Coronary artery (tissue), 2 donors: ENCODE measurements at regions not wholly inside any gene's neighbourhood (a gene's known extent, or its start where the extent isn't known, plus 50 kb on each side); places are given as distances from the start of the nearest gene placed in this dataset.

Experiments
- DNase-seq: peaks from one replicate; pipeline ENCODE4 v3.0.0-alpha.2; 2017; ENCODE audit warnings: low spot score
- H3K27ac ChIP-seq, 2 donors: fragments of 200-600 bp; sonication (generic); one replicate each; pipeline ENCODE4 v1.5.1; 2016 to 2019
- H3K4me3 ChIP-seq: fragments of 200-600 bp; sonication (generic); 2 replicates; pipeline ENCODE4 v1.5.1; 2016; ENCODE audit warnings: mild to moderate bottlenecking, moderate library complexity
- TF ChIP-seq, protein P1 (sequence below): fragments of 200-600 bp; sonication (generic); IDR thresholded peaks from one replicate; pipeline ENCODE4 v1.5.1; 2019; ENCODE audit warnings: antibody characterized with exemption

DNA sequence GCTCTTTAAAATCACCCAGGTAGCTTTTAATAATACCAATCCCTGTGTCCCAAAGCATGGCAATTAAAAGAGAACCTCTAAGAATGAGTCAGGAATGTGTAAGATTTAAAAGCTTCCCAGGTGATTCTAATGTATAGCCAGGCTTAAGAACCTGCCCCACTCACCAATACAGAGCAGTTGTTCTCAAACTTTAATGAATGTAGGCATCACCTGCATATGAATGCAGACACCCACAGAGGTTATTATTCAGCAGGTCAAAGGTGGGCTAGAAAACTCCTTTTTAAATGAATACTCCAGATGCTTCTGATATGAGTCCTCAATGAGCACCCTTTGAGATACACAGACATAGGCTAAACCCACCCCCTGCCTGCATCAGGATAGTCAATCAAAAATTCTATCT lies 298.1 kb upstream of the KCNMB2 start:
- DNase-seq, result no peak
- H3K4me3 ChIP-seq, result no peak overlapping the region
- TF ChIP-seq, protein P1, sequence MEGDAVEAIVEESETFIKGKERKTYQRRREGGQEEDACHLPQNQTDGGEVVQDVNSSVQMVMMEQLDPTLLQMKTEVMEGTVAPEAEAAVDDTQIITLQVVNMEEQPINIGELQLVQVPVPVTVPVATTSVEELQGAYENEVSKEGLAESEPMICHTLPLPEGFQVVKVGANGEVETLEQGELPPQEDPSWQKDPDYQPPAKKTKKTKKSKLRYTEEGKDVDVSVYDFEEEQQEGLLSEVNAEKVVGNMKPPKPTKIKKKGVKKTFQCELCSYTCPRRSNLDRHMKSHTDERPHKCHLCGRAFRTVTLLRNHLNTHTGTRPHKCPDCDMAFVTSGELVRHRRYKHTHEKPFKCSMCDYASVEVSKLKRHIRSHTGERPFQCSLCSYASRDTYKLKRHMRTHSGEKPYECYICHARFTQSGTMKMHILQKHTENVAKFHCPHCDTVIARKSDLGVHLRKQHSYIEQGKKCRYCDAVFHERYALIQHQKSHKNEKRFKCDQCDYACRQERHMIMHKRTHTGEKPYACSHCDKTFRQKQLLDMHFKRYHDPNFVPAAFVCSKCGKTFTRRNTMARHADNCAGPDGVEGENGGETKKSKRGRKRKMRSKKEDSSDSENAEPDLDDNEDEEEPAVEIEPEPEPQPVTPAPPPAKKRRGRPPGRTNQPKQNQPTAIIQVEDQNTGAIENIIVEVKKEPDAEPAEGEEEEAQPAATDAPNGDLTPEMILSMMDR, result no peak

DNA sequence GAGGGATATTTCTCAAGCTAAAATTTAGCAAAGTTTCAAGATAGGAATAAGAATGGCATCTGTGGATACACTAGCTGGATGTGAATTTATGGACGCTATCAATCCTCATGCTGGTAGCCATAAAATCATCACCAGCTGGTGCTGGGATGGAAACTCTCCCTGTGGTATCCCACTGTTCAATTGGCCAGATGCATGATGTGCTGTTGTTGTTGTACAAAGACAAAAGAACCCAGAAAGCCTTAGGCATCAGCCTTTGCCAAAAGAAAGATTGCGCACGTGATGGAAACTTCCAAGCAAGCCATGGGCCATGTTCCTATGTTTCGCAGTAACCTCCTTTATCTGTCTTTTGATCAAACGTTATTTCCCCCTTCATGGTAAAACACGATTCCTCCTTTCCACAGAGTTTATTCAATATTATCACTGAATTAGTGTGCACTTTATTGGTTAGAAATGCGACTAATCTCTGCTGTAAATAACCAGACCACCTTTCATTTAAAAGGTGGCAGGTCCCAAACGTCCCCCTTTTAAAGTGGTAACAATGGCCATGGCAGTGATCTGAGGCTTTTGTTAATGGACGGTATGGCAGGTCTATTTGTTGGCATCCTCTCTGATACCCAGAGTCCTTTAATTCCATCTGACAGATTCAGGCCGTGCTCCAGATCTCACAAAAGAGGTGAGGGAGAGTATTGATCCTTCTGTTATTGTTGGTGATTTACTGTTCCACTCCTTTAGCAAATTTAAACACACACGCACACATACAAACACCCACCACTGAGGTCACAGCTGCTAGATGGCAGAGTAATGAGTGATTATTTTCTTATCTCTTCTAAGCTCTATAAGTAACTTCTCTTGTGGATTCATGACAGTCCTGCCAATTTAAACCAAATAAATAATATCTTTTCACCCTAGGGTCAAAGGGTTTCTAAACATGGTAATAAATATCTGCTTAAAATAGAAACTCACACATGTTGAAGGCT lies 291.2 kb upstream of the KCNMB2 start:
- no peak overlapping the region for H3K4me3 ChIP-seq
- H3K27ac ChIP-seq, result no peak overlapping the region
- TF ChIP-seq, protein P1, result no peak
- no peak for DNase-seq

More for the DNA sequence above, 298.1 kb upstream of the KCNMB2 start:
- no peak overlapping the region for H3K27ac ChIP-seq

DNA sequence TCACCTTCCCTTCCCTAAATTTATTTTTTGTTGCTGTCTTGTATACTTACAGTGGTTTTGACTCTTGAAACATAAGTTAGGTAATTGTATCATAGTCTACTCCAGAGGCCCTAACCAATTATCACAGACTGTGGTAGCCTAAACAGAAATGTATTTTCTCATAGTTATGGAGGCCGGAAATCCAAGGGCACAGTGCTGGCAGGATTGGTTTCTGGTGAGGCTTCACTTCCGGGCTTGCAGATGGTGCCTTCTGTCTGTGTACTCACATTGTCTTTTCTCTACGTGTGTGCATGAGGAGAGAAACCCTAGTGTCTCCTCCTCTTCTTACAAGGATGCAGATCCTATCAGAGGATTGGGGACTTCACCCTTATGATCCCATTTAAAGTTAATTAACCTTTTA lies 290.2 kb upstream of the KCNMB2 start:
- H3K4me3 ChIP-seq, result no peak overlapping the region
- no peak for DNase-seq
- H3K27ac ChIP-seq, result no peak overlapping the region
- TF ChIP-seq, protein P1, result no peak

DNA sequence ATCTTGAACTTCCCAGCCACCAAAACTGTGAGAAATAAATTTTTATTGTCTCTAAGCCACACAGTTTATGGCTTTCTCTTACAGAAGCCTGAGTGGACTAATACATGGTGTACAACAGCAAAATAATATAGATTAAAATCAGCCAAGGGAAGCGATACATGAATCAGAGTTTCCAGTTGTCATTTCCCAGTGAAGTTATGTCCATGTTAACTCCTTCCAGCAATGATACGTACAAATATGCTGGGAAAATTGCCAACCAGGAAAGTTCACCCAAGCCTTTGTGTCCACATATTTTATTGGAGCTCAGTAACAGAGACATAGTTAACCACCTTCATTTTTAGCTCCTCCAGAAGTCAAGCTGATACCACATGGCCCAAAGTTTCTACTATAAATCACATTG lies 280.9 kb upstream of the KCNMB2 start:
- Histone ChIP-seq H3K27ac (no peak overlapping the region), H3K4me3 (no peak overlapping the region)
- TF ChIP-seq, protein P1, result no peak
- DNase-seq, result no peak

DNA sequence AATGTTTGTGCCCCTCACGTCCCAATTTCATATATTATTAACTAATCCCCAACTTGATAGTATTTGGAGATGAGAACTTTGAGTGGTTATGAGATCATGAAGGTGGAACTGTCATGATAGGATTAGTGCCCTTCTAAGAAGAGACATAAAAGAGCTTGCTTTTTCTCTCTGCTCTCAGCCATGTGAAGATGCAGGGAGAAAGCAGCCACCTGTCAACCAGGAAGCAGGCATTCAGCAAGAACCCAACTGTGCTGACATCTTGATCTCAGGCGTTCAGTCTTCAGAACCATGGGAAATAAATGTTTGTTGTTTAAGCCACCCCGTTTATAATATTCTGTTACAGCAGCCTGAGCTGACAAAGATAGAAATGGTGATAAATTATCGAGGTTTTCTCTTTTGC lies 278.7 kb upstream of the KCNMB2 start:
- no peak overlapping the region for H3K27ac ChIP-seq
- DNase-seq, result no peak
- H3K4me3 ChIP-seq, result no peak overlapping the region
- TF ChIP-seq, protein P1, result no peak

DNA sequence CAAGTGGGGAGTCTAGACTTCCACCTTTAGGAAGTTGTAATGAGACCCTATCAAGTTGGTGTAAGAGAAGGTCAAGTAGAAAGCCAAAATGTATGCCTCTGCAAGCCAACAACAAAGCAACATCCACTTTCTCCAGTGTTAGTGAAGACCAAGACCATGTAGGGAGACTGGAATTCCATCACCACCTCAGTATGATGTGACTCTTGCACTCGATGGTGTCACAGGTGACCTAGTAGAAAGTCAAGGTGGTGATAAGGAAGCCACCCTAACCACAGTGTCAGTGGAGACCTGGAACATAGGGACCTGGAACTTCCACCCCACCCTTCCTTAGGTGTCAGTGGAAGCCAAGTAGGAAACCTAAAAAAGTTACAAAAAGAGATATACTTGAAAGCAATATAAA lies 278.1 kb upstream of the KCNMB2 start:
- TF ChIP-seq, protein P1, result no peak
- Histone ChIP-seq H3K27ac (no peak overlapping the region), H3K4me3 (no peak overlapping the region)
- DNase-seq, result no peak

DNA sequence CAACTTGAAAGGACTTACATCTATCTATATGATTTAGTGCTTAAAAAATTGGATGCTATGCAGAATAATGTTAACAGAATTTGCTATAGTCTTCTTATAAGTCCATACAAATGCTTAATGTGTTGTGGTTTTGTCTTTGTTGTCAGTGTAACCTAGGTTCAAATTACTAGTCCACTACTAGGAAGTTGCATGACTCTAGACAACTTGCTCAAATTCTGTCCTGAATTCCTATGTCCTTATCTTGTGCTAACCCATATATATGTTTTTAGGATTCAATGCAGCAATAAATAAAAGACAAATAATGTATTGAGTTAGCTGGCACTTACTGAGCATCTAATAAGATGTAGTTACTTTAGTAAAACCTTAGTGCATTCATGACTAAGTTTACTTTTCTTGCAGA lies 276.5 kb upstream of the KCNMB2 start:
- TF ChIP-seq, protein P1, result no peak
- DNase-seq, result no peak
- H3K4me3 ChIP-seq, result no peak overlapping the region
- no peak overlapping the region for H3K27ac ChIP-seq
